Liver (tissue), 7 donors: ENCODE measurements at regions not wholly inside any gene's neighbourhood (a gene's known extent, or its start where the extent isn't known, plus 50 kb on each side); places are given as distances from the start of the nearest gene placed in this dataset.
"Not testable (repeated sequence)": the region's sequence is repeated elsewhere in the genome, so short reads cannot be mapped to it uniquely, and the experiment has no call there.

Experiments used
- DNase-seq: peaks from one replicate; pipeline ENCODE4 v3.0.0-alpha.2; 2017; ENCODE audit warnings: low spot score
- H3K27ac ChIP-seq, 2 donors: one replicate each; pipeline ENCODE4 v1.7.0; 2013; ENCODE audit warnings: inconsistent platforms in 2 of 2, low read length in 2 of 2, control low read depth in 1 of 2, low read depth in 1 of 2, mild to moderate bottlenecking in 1 of 2
- H3K27me3 ChIP-seq, 4 donors: one replicate each; pipeline versions ENCODE4 v1.6.1 to v1.7.0; 2013; ENCODE audit warnings: low read length in 3 of 4, inconsistent platforms in 1 of 4, mild to moderate bottlenecking in 1 of 4, moderate library complexity in 1 of 4; ENCODE audit not compliant: control insufficient read depth in 4 of 4, insufficient read depth in 4 of 4
- H3K36me3 ChIP-seq, 4 donors: one replicate each; pipeline versions ENCODE4 v1.6.1 to v1.7.0; 2013; ENCODE audit warnings: low read length in 3 of 4, mild to moderate bottlenecking in 3 of 4, low read depth in 1 of 4, moderate library complexity in 1 of 4; ENCODE audit not compliant: control insufficient read depth in 4 of 4, insufficient read depth in 3 of 4
- H3K4me1 ChIP-seq, 4 donors: one replicate each; pipeline versions ENCODE4 v1.6.1 to v1.7.0; 2013; ENCODE audit warnings: low read length in 3 of 4, mild to moderate bottlenecking in 3 of 4, moderate library complexity in 1 of 4; ENCODE audit not compliant: control insufficient read depth in 4 of 4, insufficient read depth in 4 of 4
- H3K4me3 ChIP-seq, 3 donors: one replicate each; pipeline versions ENCODE4 v1.6.1 to v1.7.0; 2013; ENCODE audit warnings: low read length in 3 of 3, control low read depth in 1 of 3, low read depth in 1 of 3, mild to moderate bottlenecking in 1 of 3
- H3K9ac ChIP-seq, 2 donors: one replicate each; pipeline ENCODE4 v1.7.0; 2013; ENCODE audit warnings: low read length in 2 of 2, mild to moderate bottlenecking in 2 of 2, moderate library complexity in 2 of 2, control low read depth in 1 of 2, low read depth in 1 of 2
- H3K9me3 ChIP-seq, 4 donors: one replicate each; pipeline versions ENCODE4 v1.6.1 to v1.7.0; 2013; ENCODE audit warnings: low read length in 3 of 4; ENCODE audit not compliant: control insufficient read depth in 4 of 4
- ATF3 ChIP-seq: IDR thresholded peaks from 2 replicates; pipeline ENCODE4 v1.6.1; 2016; ENCODE audit warnings: antibody characterized with exemption
- FOXA1 ChIP-seq: IDR thresholded peaks from 2 replicates; pipeline ENCODE4 v1.6.1; 2016; ENCODE audit warnings: antibody characterized with exemption
- FOXA2 ChIP-seq: IDR thresholded peaks from 2 replicates; pipeline ENCODE4 v1.6.1; 2016; ENCODE audit warnings: antibody characterized with exemption
- HNF4A ChIP-seq, 2 donors: conservative IDR thresholded peaks; 2 replicates each; pipeline ENCODE4 v1.6.1; 2016; ENCODE audit warnings: antibody characterized with exemption in 2 of 2, mild to moderate bottlenecking in 2 of 2
- JUND ChIP-seq, 2 donors: IDR thresholded peaks; 2 replicates each; pipeline ENCODE4 v1.6.1; 2016; ENCODE audit warnings: antibody characterized with exemption in 2 of 2
- NR2F2 ChIP-seq: IDR thresholded peaks from 2 replicates; pipeline ENCODE4 v1.6.1; 2016; ENCODE audit warnings: antibody characterized with exemption
- RXRA ChIP-seq, 2 donors: IDR thresholded peaks; 2 replicates each; pipeline ENCODE4 v1.6.1; 2017 to 2018; ENCODE audit warnings: antibody characterized with exemption in 2 of 2, mild to moderate bottlenecking in 1 of 2
- SP1 ChIP-seq: IDR thresholded peaks from 2 replicates; pipeline ENCODE4 v1.6.1; 2018; ENCODE audit warnings: antibody characterized with exemption, mild to moderate bottlenecking
- YY1 ChIP-seq: IDR thresholded peaks from 2 replicates; pipeline ENCODE4 v1.6.1; 2016; ENCODE audit warnings: antibody characterized with exemption, mild to moderate bottlenecking
- ZBTB33 ChIP-seq: IDR thresholded peaks from 2 replicates; pipeline ENCODE4 v1.6.1; 2016; ENCODE audit warnings: antibody characterized with exemption
- WGBS: extraction: QIAGEN DNeasy Blood & Tissue Kit; methylation state at CpG from one replicate; pipeline ENCODE4 v1.1.7; 2013; 5-methylcytosine and 5-hydroxymethylcytosine counted together
- TF ChIP-seq, protein P1 (sequence below): IDR thresholded peaks from 2 replicates; pipeline ENCODE4 v1.6.1; 2016; ENCODE audit warnings: antibody characterized with exemption, mild to moderate bottlenecking
- donor health status: healthy.
- donor health status: healthy.
- donor health status: healthy.
- donor health status: healthy.

DNA sequence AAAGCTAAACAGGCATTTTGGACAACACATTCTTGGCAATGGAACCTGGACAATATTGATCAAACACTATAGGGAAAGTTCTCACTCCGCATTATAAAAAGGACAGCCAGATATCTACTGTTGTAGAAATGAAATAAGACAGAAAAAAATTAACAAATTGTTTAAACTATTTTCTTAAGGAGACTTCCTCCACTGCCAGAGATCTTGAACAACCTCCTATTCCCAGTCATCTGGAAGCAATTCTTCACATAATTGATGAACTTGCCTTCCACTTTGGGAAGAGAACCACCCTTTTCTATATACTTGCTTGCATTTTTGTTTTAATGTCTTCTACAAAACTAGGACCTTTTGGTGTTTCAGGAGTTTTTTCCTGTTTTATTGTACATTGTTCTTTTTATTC lies 216.1 kb downstream of the CASP12 start:
- H3K9me3 ChIP-seq = no peaks in the 10 kb centered on the region
- TF ChIP-seq, protein P1, sequence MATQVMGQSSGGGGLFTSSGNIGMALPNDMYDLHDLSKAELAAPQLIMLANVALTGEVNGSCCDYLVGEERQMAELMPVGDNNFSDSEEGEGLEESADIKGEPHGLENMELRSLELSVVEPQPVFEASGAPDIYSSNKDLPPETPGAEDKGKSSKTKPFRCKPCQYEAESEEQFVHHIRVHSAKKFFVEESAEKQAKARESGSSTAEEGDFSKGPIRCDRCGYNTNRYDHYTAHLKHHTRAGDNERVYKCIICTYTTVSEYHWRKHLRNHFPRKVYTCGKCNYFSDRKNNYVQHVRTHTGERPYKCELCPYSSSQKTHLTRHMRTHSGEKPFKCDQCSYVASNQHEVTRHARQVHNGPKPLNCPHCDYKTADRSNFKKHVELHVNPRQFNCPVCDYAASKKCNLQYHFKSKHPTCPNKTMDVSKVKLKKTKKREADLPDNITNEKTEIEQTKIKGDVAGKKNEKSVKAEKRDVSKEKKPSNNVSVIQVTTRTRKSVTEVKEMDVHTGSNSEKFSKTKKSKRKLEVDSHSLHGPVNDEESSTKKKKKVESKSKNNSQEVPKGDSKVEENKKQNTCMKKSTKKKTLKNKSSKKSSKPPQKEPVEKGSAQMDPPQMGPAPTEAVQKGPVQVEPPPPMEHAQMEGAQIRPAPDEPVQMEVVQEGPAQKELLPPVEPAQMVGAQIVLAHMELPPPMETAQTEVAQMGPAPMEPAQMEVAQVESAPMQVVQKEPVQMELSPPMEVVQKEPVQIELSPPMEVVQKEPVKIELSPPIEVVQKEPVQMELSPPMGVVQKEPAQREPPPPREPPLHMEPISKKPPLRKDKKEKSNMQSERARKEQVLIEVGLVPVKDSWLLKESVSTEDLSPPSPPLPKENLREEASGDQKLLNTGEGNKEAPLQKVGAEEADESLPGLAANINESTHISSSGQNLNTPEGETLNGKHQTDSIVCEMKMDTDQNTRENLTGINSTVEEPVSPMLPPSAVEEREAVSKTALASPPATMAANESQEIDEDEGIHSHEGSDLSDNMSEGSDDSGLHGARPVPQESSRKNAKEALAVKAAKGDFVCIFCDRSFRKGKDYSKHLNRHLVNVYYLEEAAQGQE = no peak
- no peak overlapping the region for H3K27ac ChIP-seq
- no peaks in the 10 kb centered on the region for H3K27me3 ChIP-seq
- no peak overlapping the region for H3K4me3 ChIP-seq
- no peak for DNase-seq
- H3K4me1 ChIP-seq = no peaks in the 10 kb centered on the region
- H3K36me3 ChIP-seq = no peaks in the 10 kb centered on the region
- WGBS = 84% methylated on average over 1 of the region's 1 CpG
- H3K9ac ChIP-seq = no peak overlapping the region

- no peak overlapping the region for H3K9ac ChIP-seq
- TF ChIP-seq RXRA (IDR thresholded peaks at IDR 0.05) = no peak
- TF ChIP-seq FOXA2 = no peak
- TF ChIP-seq ZBTB33 = no peak
- no peak for TF ChIP-seq NR2F2
- TF ChIP-seq JUND (IDR thresholded peaks at IDR 0.05) = no peak
- no peak for TF ChIP-seq FOXA1
- no peaks in the 10 kb centered on the region for H3K4me1 ChIP-seq
- no peaks in the 10 kb centered on the region for H3K36me3 ChIP-seq
- no peak overlapping the region for H3K27ac ChIP-seq
- DNase-seq = no peak
- H3K4me3 ChIP-seq = no peak overlapping the region
- H3K9me3 ChIP-seq = peaks cover 0 to 3% (median 0%) of the 10 kb centered on the region in 4 donors
- H3K27me3 ChIP-seq = no peaks in the 10 kb centered on the region
- 68% methylated on average over 2 of the region's 2 CpGs for WGBS
Observed at GRCh38 chr11:104679258-104679657, 219.0 kb downstream of the CASP12 start.

DNA sequence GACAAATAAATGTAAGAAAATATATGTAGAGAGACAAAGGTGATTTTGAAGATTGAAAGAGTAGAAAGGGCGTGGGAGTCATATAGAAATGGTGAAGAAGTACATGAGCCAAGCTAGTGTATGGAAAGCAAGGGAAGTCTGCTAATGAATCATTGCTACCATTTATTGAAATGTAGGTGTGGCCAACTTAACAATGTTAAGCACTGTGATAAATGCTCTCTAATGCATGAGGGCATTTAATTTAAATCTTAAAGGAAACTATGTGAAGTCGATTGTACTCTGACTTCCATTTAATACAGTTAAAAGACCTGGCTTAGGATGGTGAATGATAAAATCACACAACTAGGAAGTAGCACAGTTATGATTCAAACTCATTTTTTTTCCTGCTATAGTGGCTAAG lies 219.9 kb downstream of the CASP12 start:
- WGBS = 50% methylated on average over 2 of the region's 2 CpGs
- no peak overlapping the region for H3K27ac ChIP-seq
- TF ChIP-seq ATF3 (no peak), JUND (IDR thresholded peaks at IDR 0.05) (no peak), HNF4A (conservative IDR thresholded peaks at IDR 0.05) (no peak), YY1 (no peak), SP1 (no peak)

GRCh38 chr11:104677069-104677468 lies 221.2 kb downstream of the CASP12 start:
- 88% methylated on average over 1 of the region's 3 CpGs for WGBS
- not testable (repeated sequence) for H3K4me3 ChIP-seq, H3K36me3 ChIP-seq, H3K4me1 ChIP-seq, H3K9ac ChIP-seq, H3K9me3 ChIP-seq, H3K27me3 ChIP-seq, DNase-seq, H3K27ac ChIP-seq

More for the DNA sequence above, 219.9 kb downstream of the CASP12 start:
- DNase-seq = no peak
- Histone ChIP-seq H3K9ac (no peak overlapping the region), H3K4me1 (no peaks in the 10 kb centered on the region), H3K27me3 (no peaks in the 10 kb centered on the region), H3K9me3 (peaks cover 0 to 3% (median 0%) of the 10 kb centered on the region in 4 donors), H3K36me3 (no peaks in the 10 kb centered on the region), H3K4me3 (no peak overlapping the region)
